Neural cell (in vitro differentiated cells): ENCODE measurements at regions not wholly inside any gene's neighbourhood (a gene's known extent, or its start where the extent isn't known, plus 50 kb on each side); places are given as distances from the start of the nearest gene placed in this dataset.

Source experiments
- H2AFZ ChIP-seq: fragments of 200-600, 300-800 bp; sonication (generic), shearing (Covaris generic); 2 replicates; pipeline ENCODE4 v1.6.0; 2014; ENCODE audit warnings: low read depth, mild to moderate bottlenecking, antibody characterized with exemption, low read length, moderate library complexity
- H3F3A ChIP-seq: fragments of 200-600 bp; shearing (Covaris generic); 2 replicates; pipeline ENCODE4 v1.6.1; 2016; ENCODE audit warnings: mild to moderate bottlenecking, moderate library complexity, mixed read lengths, antibody characterized with exemption, low read length; ENCODE audit not compliant: insufficient read depth, poor library complexity, severe bottlenecking
- H3K27ac ChIP-seq: fragments of 200-600, 300-800 bp; sonication (generic), shearing (Covaris generic); 2 replicates; pipeline ENCODE4 v1.5.1; 2014; ENCODE audit warnings: mild to moderate bottlenecking, low read length, moderate library complexity
- H3K27me3 ChIP-seq: fragments of 300-800, 200-600 bp; sonication (generic), shearing (Covaris generic); 2 replicates; pipeline ENCODE4 v1.6.0; 2014; ENCODE audit warnings: mild to moderate bottlenecking, low read depth, low read length, moderate library complexity; ENCODE audit not compliant: insufficient read depth
- H3K36me3 ChIP-seq: fragments of 300-800, 200-600 bp; sonication (generic), shearing (Covaris generic); 2 replicates; pipeline ENCODE4 v1.5.1; 2014; ENCODE audit warnings: mild to moderate bottlenecking, antibody characterized with exemption, low read length, moderate library complexity; ENCODE audit not compliant: insufficient read depth
- H3K4me2 ChIP-seq: fragments of 300-800, 200-600 bp; sonication (generic), shearing (Covaris generic); 2 replicates; pipeline ENCODE4 v1.6.0; 2014; ENCODE audit warnings: mild to moderate bottlenecking, low read length
- H3K4me3 ChIP-seq: fragments of 300-800, 200-600 bp; sonication (generic), shearing (Covaris generic); 2 replicates; pipeline ENCODE4 v1.5.1; 2014; ENCODE audit warnings: mild to moderate bottlenecking, low read length, moderate library complexity
- H3K79me2 ChIP-seq: fragments of 200-600 bp; shearing (Covaris generic); replicated peaks from 2 replicates; pipeline ENCODE4 v1.6.0; 2014; ENCODE audit warnings: mild to moderate bottlenecking, low read length, moderate library complexity; ENCODE audit not compliant: insufficient read depth
- H3K9ac ChIP-seq: fragments of 300-800, 200-600 bp; sonication (generic), shearing (Covaris generic); 2 replicates; pipeline ENCODE4 v1.6.1; 2016; ENCODE audit warnings: mild to moderate bottlenecking, low read length, mixed read lengths
- H3K9me2 ChIP-seq: fragments of 200-600 bp; shearing (Covaris generic); 2 replicates; pipeline ENCODE4 v1.6.1; 2016; ENCODE audit warnings: mild to moderate bottlenecking, low read length, mixed read lengths; ENCODE audit not compliant: insufficient read depth
- H3K9me3 ChIP-seq: fragments of 200-600, 300-800 bp; sonication (generic), shearing (Covaris generic); 2 replicates; pipeline ENCODE4 v1.6.1; 2016; ENCODE audit warnings: mild to moderate bottlenecking, mixed run types, low read length, moderate library complexity, mixed read lengths
- H4K20me1 ChIP-seq: fragments of 200-600 bp; shearing (Covaris generic); 2 replicates; pipeline ENCODE4 v1.6.1; 2016; ENCODE audit warnings: mild to moderate bottlenecking, mixed run types; ENCODE audit not compliant: insufficient read depth
- CTCF ChIP-seq: fragments of 450-650 bp; IDR thresholded peaks from 2 replicates; pipeline ENCODE4 v1.5.1; 2014; ENCODE audit warnings: antibody characterized with exemption, mild to moderate bottlenecking, moderate library complexity; ENCODE audit not compliant: poor library complexity, severe bottlenecking
- EP300 ChIP-seq: fragments of 450-650 bp; conservative IDR thresholded peaks from 2 replicates; pipeline ENCODE4 v1.6.1; 2014; ENCODE audit warnings: antibody characterized with exemption, mild to moderate bottlenecking, moderate library complexity; ENCODE audit not compliant: poor library complexity, severe bottlenecking
- EZH2 ChIP-seq: fragments of 200-600, 300-800 bp; shearing (Covaris generic), sonication (generic); IDR thresholded peaks from 2 replicates; pipeline ENCODE4 v1.6.1; 2014; ENCODE audit warnings: antibody characterized with exemption, low read length, borderline replicate concordance, mild to moderate bottlenecking; ENCODE audit not compliant: insufficient read depth, poor library complexity, severe bottlenecking
- MXI1 ChIP-seq: fragments of 450-650 bp; conservative IDR thresholded peaks from 2 replicates; pipeline ENCODE4 v1.6.1; 2014; ENCODE audit warnings: antibody characterized with exemption, mild to moderate bottlenecking; ENCODE audit not compliant: poor library complexity, severe bottlenecking
- POLR2AphosphoS5 ChIP-seq: IDR thresholded peaks from 2 replicates; pipeline ENCODE4 v1.6.1; 2012
- RAD21 ChIP-seq: fragments of 450-650 bp; conservative IDR thresholded peaks from 2 replicates; pipeline ENCODE4 v1.6.1; 2014; ENCODE audit warnings: antibody characterized with exemption, mild to moderate bottlenecking, moderate library complexity
- REST ChIP-seq: IDR thresholded peaks from 2 replicates; pipeline ENCODE4 v1.6.1; 2012; ENCODE audit warnings: borderline replicate concordance
- SMC3 ChIP-seq: fragments of 450-650 bp; conservative IDR thresholded peaks from 2 replicates; pipeline ENCODE4 v1.6.1; 2014; ENCODE audit warnings: antibody characterized with exemption, mild to moderate bottlenecking, moderate library complexity; ENCODE audit not compliant: poor library complexity
- TAF1 ChIP-seq: IDR thresholded peaks from 2 replicates; pipeline ENCODE4 v1.6.1; 2012; ENCODE audit warnings: low read depth

- TF ChIP-seq SMC3 (no peak), MXI1 (no peak)
These were observed 776.9 kb upstream of the CNTN5 start (continued) for GRCh38 chr11:98243897-98244296.

GRCh38 chr11:98260983-98261382 lies 759.8 kb upstream of the CNTN5 start:
- Histone ChIP-seq H3K9ac (no peak overlapping the region), H3K9me3 (no peaks in the 10 kb centered on the region), H2AFZ (no peak overlapping the region), H3F3A (no peaks in the 10 kb centered on the region), H3K9me2 (no peaks in the 10 kb centered on the region), H3K27ac (no peak overlapping the region), H3K27me3 (no peaks in the 10 kb centered on the region), H3K4me3 (no peak overlapping the region), H3K79me2 (no peaks in the 10 kb centered on the region), H3K36me3 (no peaks in the 10 kb centered on the region), H4K20me1 (no peaks in the 10 kb centered on the region), H3K4me2 (no peak overlapping the region)
- TF ChIP-seq CTCF (peak; percentile 8), EP300 (no peak)

GRCh38 chr11:98277251-98277912 lies 743.4 kb upstream of the CNTN5 start:
- Histone ChIP-seq H3K9ac (no peak overlapping the region), H3K9me3 (no peaks in the 10 kb centered on the region), H3K9me2 (no peaks in the 10 kb centered on the region), H3K4me2 (no peak overlapping the region), H4K20me1 (no peaks in the 10 kb centered on the region), H3K4me3 (no peak overlapping the region), H3K79me2 (no peaks in the 10 kb centered on the region), H2AFZ (no peak overlapping the region), H3K27me3 (no peaks in the 10 kb centered on the region), H3K27ac (no peak overlapping the region), H3K36me3 (no peaks in the 10 kb centered on the region), H3F3A (no peaks in the 10 kb centered on the region)
- no peak for TF ChIP-seq EP300
- TF ChIP-seq EZH2 = no peak
- no peak for TF ChIP-seq RAD21
- TF ChIP-seq SMC3 = no peak
- TF ChIP-seq TAF1 = no peak
- TF ChIP-seq REST = no peak
- TF ChIP-seq CTCF = no peak
- no peak for TF ChIP-seq MXI1
- no peak for TF ChIP-seq POLR2AphosphoS5
